Right lobe of liver (tissue), 6 donors: ENCODE measurements at regions not wholly inside any gene's neighbourhood (a gene's known extent, or its start where the extent isn't known, plus 50 kb on each side); places are given as distances from the start of the nearest gene placed in this dataset.
"Not testable (repeated sequence)": the region's sequence is repeated elsewhere in the genome, so short reads cannot be mapped to it uniquely, and the experiment has no call there.

Source experiments
- ATAC-seq, 4 donors: fragments of 200-7000 bp; cut with Tn5 transposase; one replicate each; pipeline ENCODE4 v1.9.1; 2020; ENCODE audit warnings: mild to moderate bottlenecking in 4 of 4, moderate library complexity in 4 of 4
- DNase-seq, 3 donors: peaks; one replicate each; pipeline ENCODE4 v3.0.0-alpha.2; 2020
- H3K27ac ChIP-seq, 3 donors: fragments of 200-600 bp; one replicate each; pipeline ENCODE4 v1.8.0; 2022
- H3K27me3 ChIP-seq, 2 donors: fragments of 200-600 bp; one replicate each; pipeline ENCODE4 v1.8.0; 2022
- H3K36me3 ChIP-seq, 4 donors: fragments of 200-600 bp; sonication (generic) in 1 of 4; one replicate each; pipeline versions ENCODE4 v1.5.1 to v1.8.0; 2017 to 2022; ENCODE audit warnings: control low read depth in 1 of 4
- H3K4me1 ChIP-seq, 4 donors: fragments of 200-600 bp; sonication (generic) in 1 of 4; one replicate each; pipeline versions ENCODE4 v1.5.1 to v1.8.0; 2017 to 2022; ENCODE audit warnings: control low read depth in 1 of 4
- H3K4me3 ChIP-seq, 3 donors: fragments of 200-600 bp; one replicate each; pipeline ENCODE4 v1.8.0; 2022
- H3K9me3 ChIP-seq, 4 donors: fragments of 200-600 bp; sonication (generic) in 1 of 4; one replicate each; pipeline versions ENCODE4 v1.5.1 to v1.8.0; 2017 to 2022; ENCODE audit warnings: control low read depth in 1 of 4
- POLR2A ChIP-seq: fragments of 450-650 bp; IDR thresholded peaks from one replicate; pipeline ENCODE4 v1.6.1; 2017; ENCODE audit warnings: antibody characterized with exemption, mild to moderate bottlenecking
- WGBS: methylation state at CpG from one replicate; pipeline ENCODE4 v1.1.6; 2018; ENCODE audit warnings: low coverage, low lambda C conversion rate; ENCODE audit not compliant: insufficient coverage; ENCODE audit errors: missing lambda C conversion rate; 5-methylcytosine and 5-hydroxymethylcytosine counted together
- intact Hi-C, 2 donors: fragments of 100-400 bp; cut with DNase I; formaldehyde crosslinking; loops; one replicate each; pipeline versions ENCODE4 v1.11.2 to v1.14.1; 2022
- TF ChIP-seq, protein P1 (sequence below), 4 donors: fragments of 200-600 bp in 3 of 4; fragments of 450-650 bp in 1 of 4; IDR thresholded peaks; one replicate each; pipeline versions ENCODE4 v1.5.1 to v1.8.0; 2016 to 2022; ENCODE audit warnings: antibody characterized with exemption in 4 of 4, mild to moderate bottlenecking in 2 of 4
- donor health status: DM: no; HTN: yes; CAD: no.
- donor health status: DM: no; HTN: no; CAD: no.
- donor health status: DM: no; HTN: no; CAD: no.
- donor health status: DM: no; HTN: yes; CAD: no.
- donor health status: DM: no; HTN: yes; CAD: no.

DNA sequence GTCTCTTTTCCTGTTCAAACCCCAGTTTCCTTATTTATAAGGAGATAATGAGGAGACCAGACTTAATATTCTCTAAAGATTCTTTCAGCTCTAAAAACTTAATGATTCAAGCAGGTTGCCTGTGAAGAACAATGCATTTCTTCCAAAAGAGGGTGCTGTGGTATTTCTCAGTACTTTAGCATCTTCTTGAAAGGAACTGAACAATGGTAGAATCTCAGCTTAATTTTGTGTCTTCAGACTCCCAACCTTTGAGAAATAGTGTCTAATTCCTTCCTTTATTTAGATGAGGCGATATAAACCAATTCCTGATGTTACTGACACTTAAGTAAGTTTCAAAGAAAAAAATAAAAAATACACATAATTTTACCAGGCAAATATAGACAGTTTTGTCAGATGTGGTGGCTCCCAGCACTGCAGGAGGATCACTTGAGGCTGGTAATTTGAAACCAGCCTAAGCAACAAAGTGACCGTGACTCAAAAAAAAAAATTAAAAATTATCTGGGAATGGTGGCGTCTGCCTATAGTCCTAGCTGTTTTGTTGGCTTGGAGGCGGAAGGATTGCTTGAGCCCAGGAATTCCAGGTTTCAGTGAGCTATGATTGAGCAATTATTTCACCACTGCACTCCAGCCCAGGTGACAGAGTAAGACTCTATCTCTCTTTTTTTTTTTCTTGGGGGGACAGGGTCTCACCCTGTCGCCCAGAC, 76.9 kb upstream of the PSMA6 start:
- ATAC-seq (peak; percentile 72 to 89 (median 82)), DNase-seq (no peak)
- Histone ChIP-seq H3K9me3 (no peaks in the 10 kb centered on the region), H3K27ac (peak overlapping the region in 1 of 3 donors; percentile 27), H3K27me3 (no peaks in the 10 kb centered on the region), H3K4me1 (peaks cover 0 to 11% (median 4%) of the 10 kb centered on the region in 4 donors), H3K36me3 (no peaks in the 10 kb centered on the region), H3K4me3 (no peak overlapping the region)
- WGBS = 36% methylated on average over 4 of the region's 5 CpGs
- intact Hi-C loops = no loop called here
- TF ChIP-seq, protein P1, sequence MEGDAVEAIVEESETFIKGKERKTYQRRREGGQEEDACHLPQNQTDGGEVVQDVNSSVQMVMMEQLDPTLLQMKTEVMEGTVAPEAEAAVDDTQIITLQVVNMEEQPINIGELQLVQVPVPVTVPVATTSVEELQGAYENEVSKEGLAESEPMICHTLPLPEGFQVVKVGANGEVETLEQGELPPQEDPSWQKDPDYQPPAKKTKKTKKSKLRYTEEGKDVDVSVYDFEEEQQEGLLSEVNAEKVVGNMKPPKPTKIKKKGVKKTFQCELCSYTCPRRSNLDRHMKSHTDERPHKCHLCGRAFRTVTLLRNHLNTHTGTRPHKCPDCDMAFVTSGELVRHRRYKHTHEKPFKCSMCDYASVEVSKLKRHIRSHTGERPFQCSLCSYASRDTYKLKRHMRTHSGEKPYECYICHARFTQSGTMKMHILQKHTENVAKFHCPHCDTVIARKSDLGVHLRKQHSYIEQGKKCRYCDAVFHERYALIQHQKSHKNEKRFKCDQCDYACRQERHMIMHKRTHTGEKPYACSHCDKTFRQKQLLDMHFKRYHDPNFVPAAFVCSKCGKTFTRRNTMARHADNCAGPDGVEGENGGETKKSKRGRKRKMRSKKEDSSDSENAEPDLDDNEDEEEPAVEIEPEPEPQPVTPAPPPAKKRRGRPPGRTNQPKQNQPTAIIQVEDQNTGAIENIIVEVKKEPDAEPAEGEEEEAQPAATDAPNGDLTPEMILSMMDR (IDR thresholded peaks at IDR 0.05) = peak; percentile 32 to 49 (median 40)
- TF ChIP-seq POLR2A = no peak

GRCh38 chr14:35218176-35218575, 74.0 kb upstream of the PSMA6 start:
- H3K4me3 ChIP-seq, intact Hi-C loops, ATAC-seq, DNase-seq, H3K27ac ChIP-seq, H3K9me3 ChIP-seq, H3K36me3 ChIP-seq, H3K4me1 ChIP-seq, H3K27me3 ChIP-seq: not testable (repeated sequence)
- 100% methylated on average over 2 of the region's 2 CpGs for WGBS

DNA sequence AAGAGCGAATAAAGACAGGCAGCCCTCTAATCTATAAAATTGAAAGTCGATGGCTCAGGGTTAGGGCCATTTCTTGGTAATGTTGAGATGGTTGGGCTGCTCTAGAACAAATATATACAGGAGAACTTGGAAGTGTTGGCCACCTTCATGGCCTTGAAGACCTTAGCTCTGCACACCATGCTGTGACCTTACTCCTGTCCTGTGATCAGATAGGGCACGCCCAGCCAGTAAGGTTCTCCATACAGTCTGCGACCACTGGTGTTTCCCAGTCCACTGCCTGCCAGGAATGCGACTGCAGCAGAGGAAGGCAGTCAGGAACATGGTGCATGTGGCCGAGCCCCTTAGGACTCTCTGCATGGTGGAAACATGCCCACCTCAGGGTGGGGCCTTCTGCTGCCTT, 73.2 kb upstream of the PSMA6 start:
- no peaks in the 10 kb centered on the region for H3K36me3 ChIP-seq
- H3K9me3 ChIP-seq = no peaks in the 10 kb centered on the region
- no peaks in the 10 kb centered on the region for H3K27me3 ChIP-seq
- TF ChIP-seq, protein P1 (IDR thresholded peaks at IDR 0.05) = no peak
- intact Hi-C loops = no loop called here
- no peak overlapping the region for H3K27ac ChIP-seq
- ATAC-seq (no peak), DNase-seq (no peak)
- peaks cover 0 to 2% (median under 1%) of the 10 kb centered on the region in 4 donors for H3K4me1 ChIP-seq
- H3K4me3 ChIP-seq = no peak overlapping the region
- 100% methylated on average over 3 of the region's 6 CpGs for WGBS

GRCh38 chr14:35220027-35220676, 72.0 kb upstream of the PSMA6 start:
- 81% methylated on average over 2 of the region's 3 CpGs for WGBS
- no peaks in the 10 kb centered on the region for H3K9me3 ChIP-seq
- H3K4me3 ChIP-seq = no peak overlapping the region
- no peaks in the 10 kb centered on the region for H3K27me3 ChIP-seq
- no peaks in the 10 kb centered on the region for H3K36me3 ChIP-seq
- intact Hi-C loops = no loop called here
- ATAC-seq (no peak), DNase-seq (no peak)
- TF ChIP-seq, protein P1 (IDR thresholded peaks at IDR 0.05) = no peak
- no peak for TF ChIP-seq POLR2A
- peaks cover 0 to 5% (median 0%) of the 10 kb centered on the region in 4 donors for H3K4me1 ChIP-seq
- no peak overlapping the region for H3K27ac ChIP-seq

- WGBS = 100% methylated on average over 1 of the region's 1 CpG
- intact Hi-C loops = no loop called here
- no peak for TF ChIP-seq POLR2A
- TF ChIP-seq, protein P1 (IDR thresholded peaks at IDR 0.05) = no peak
Observed at GRCh38 chr14:35220920-35221319, 71.3 kb upstream of the PSMA6 start.

More at GRCh38 chr14:35220920-35221319, 71.3 kb upstream of the PSMA6 start:
- Histone ChIP-seq H3K27ac (no peak overlapping the region), H3K27me3 (no peaks in the 10 kb centered on the region), H3K9me3 (no peaks in the 10 kb centered on the region), H3K4me3 (no peak overlapping the region), H3K36me3 (no peaks in the 10 kb centered on the region), H3K4me1 (peaks cover 0 to 5% (median 0%) of the 10 kb centered on the region in 4 donors)
- DNase-seq (no peak), ATAC-seq (no peak)
